IMR-90 (cell line): ENCODE measurements at regions not wholly inside any gene's neighbourhood (a gene's known extent, or its start where the extent isn't known, plus 50 kb on each side); places are given as distances from the start of the nearest gene placed in this dataset.

ENCODE experiments used
- ATAC-seq: fragments of 200-7000 bp; cut with Tn5 transposase; 2 replicates; pipeline ENCODE4 v1.9.1; 2020; ENCODE audit warnings: low read depth, mild to moderate bottlenecking, moderate library complexity
- BruUV-seq: library from RNA; stranded (reverse); fragments of 400-500 nt; replicated peaks from 2 replicates; lab custom pipeline; 2021; lab: Mats Ljungman, UMichigan
- CTCF ChIA-PET: fragments of 300-600 bp; formaldehyde crosslinking; extraction: SDS; loops from one replicate; lab custom pipeline; 2021; ENCODE audit warnings: antibody characterized with exemption; lab: Yijun Ruan, JAX
- POLR2A ChIA-PET: fragments of 300-600 bp; sonication (Branson Sonifier 250); formaldehyde crosslinking; loops from one replicate; lab custom pipeline; 2022; ENCODE audit warnings: antibody characterized with exemption; ENCODE audit not compliant: unreplicated experiment; lab: Charles Lee
- DNase-seq: peaks from one replicate; pipeline ENCODE4 v3.0.0; 2013
- H2AFZ ChIP-seq: replicated peaks from 2 replicates; pipeline ENCODE3; 2013; ENCODE audit warnings: low read length, mild to moderate bottlenecking; ENCODE audit not compliant: poor library complexity
- H2AK5ac ChIP-seq: 2 replicates; pipeline ENCODE4 v1.6.1; 2013; ENCODE audit warnings: low read depth, low read length, inconsistent platforms
- H2AK9ac ChIP-seq: replicated peaks from 2 replicates; pipeline ENCODE3; 2013; ENCODE audit warnings: mild to moderate bottlenecking, low read depth, low read length, moderate library complexity; ENCODE audit not compliant: poor library complexity
- H2BK120ac ChIP-seq: 2 replicates; pipeline ENCODE4 v1.6.1; 2013; ENCODE audit warnings: low read depth, low read length, inconsistent platforms
- H2BK15ac ChIP-seq: 3 replicates; pipeline ENCODE4 v1.6.1; 2013; ENCODE audit warnings: low read depth, low read length, inconsistent platforms
- H2BK20ac ChIP-seq: 2 replicates; pipeline ENCODE4 v1.6.1; 2013; ENCODE audit warnings: low read depth, mild to moderate bottlenecking, inconsistent platforms, low read length, moderate library complexity
- H2BK5ac ChIP-seq: 2 replicates; pipeline ENCODE4 v1.6.1; 2013; ENCODE audit warnings: mild to moderate bottlenecking, low read depth, low read length, inconsistent platforms; ENCODE audit not compliant: poor library complexity, severe bottlenecking
- H3K14ac ChIP-seq: replicated peaks from 2 replicates; pipeline ENCODE4 v1.6.1; 2013; ENCODE audit warnings: low read depth, low read length, inconsistent platforms
- H3K18ac ChIP-seq: 2 replicates; pipeline ENCODE4 v1.6.1; 2013; ENCODE audit warnings: low read depth, low read length, control low read depth
- H3K23ac ChIP-seq: 2 replicates; pipeline ENCODE4 v1.6.1; 2013; ENCODE audit warnings: low read depth, low read length, inconsistent platforms
- H3K27ac ChIP-seq: 2 replicates; pipeline ENCODE4 v1.5.1; 2013; ENCODE audit warnings: mild to moderate bottlenecking, control low read depth, low read length; ENCODE audit not compliant: insufficient read depth
- H3K27me3 ChIP-seq: 2 replicates; pipeline ENCODE4 v1.6.1; 2013; ENCODE audit warnings: low read length; ENCODE audit not compliant: control insufficient read depth, insufficient read depth
- H3K36me3 ChIP-seq: 2 replicates; pipeline ENCODE4 v1.6.1; 2013; ENCODE audit warnings: low read length, mixed read lengths; ENCODE audit not compliant: control insufficient read depth, insufficient read depth
- H3K4ac ChIP-seq: 2 replicates; pipeline ENCODE4 v1.6.1; 2013; ENCODE audit warnings: low read depth, low read length, inconsistent platforms
- H3K4me1 ChIP-seq: 2 replicates; pipeline ENCODE4 v1.6.1; 2013; ENCODE audit warnings: low read length, mixed read lengths; ENCODE audit not compliant: control insufficient read depth, insufficient read depth
- H3K4me2 ChIP-seq: 2 replicates; pipeline ENCODE4 v1.6.1; 2013; ENCODE audit warnings: low read depth, mild to moderate bottlenecking, control low read depth, low read length, moderate library complexity
- H3K4me3 ChIP-seq: 2 replicates; pipeline ENCODE4 v1.5.1; 2013; ENCODE audit warnings: low read depth, mild to moderate bottlenecking, control low read depth, low read length, moderate library complexity; ENCODE audit not compliant: insufficient read depth
- H3K56ac ChIP-seq: 2 replicates; pipeline ENCODE4 v1.6.1; 2013; ENCODE audit warnings: low read length, inconsistent platforms; ENCODE audit not compliant: insufficient read depth; ENCODE audit errors: extremely low read depth
- H3K79me1 ChIP-seq, 2 experiments: 2 replicates each; pipeline ENCODE4 v1.6.1; 2013; ENCODE audit warnings: low read length in 2 of 2, inconsistent platforms in 1 of 2, low read depth in 1 of 2
- H3K9ac ChIP-seq: 2 replicates; pipeline ENCODE4 v1.6.1; 2013; ENCODE audit warnings: low read depth, low read length, control low read depth
- H3K9me1 ChIP-seq: 2 replicates; pipeline ENCODE4 v1.6.1; 2013; ENCODE audit warnings: low read length, inconsistent platforms; ENCODE audit not compliant: insufficient read depth
- H3K9me3 ChIP-seq: 2 replicates; pipeline ENCODE4 v1.6.1; 2013; ENCODE audit warnings: low read length; ENCODE audit not compliant: control insufficient read depth, insufficient read depth
- H4K20me1 ChIP-seq: 2 replicates; pipeline ENCODE4 v1.6.1; 2013; ENCODE audit warnings: low read length, inconsistent platforms; ENCODE audit not compliant: insufficient read depth
- H4K5ac ChIP-seq: 2 replicates; pipeline ENCODE4 v1.6.1; 2013; ENCODE audit warnings: mild to moderate bottlenecking, low read depth, low read length, control low read depth
- H4K8ac ChIP-seq, 2 experiments: 2 replicates each; pipeline ENCODE4 v1.6.1; 2013; ENCODE audit warnings: low read depth in 2 of 2, low read length in 2 of 2, control low read depth in 1 of 2, inconsistent platforms in 1 of 2
- H4K91ac ChIP-seq: 2 replicates; pipeline ENCODE4 v1.6.1; 2013; ENCODE audit warnings: low read depth, low read length, inconsistent platforms; ENCODE audit not compliant: insufficient read depth
- BHLHE40 ChIP-seq: fragments of 150-350 bp; IDR thresholded peaks from 2 replicates; pipeline ENCODE4 v1.6.1; 2016; ENCODE audit warnings: mild to moderate bottlenecking, low read depth, low read length
- CEBPB ChIP-seq: IDR thresholded peaks from 2 replicates; pipeline ENCODE4 v1.6.1; 2012; ENCODE audit warnings: low read depth, low read length, improper control_type of control experiment
- CTCF ChIP-seq: conservative IDR thresholded peaks from 2 replicates; pipeline ENCODE4 v1.5.1; 2012; ENCODE audit warnings: mild to moderate bottlenecking, low read depth, low read length, improper control_type of control experiment
- MAFK ChIP-seq: IDR thresholded peaks from 2 replicates; pipeline ENCODE4 v1.6.1; 2012; ENCODE audit warnings: low read depth, low read length, improper control_type of control experiment
- MXI1 ChIP-seq: IDR thresholded peaks from 2 replicates; pipeline ENCODE4 v1.6.1; 2012; ENCODE audit warnings: low read depth, mild to moderate bottlenecking, low read length, moderate library complexity, borderline replicate concordance
- NFE2L2 ChIP-seq: fragments of 150-350 bp; IDR thresholded peaks from 2 replicates; pipeline ENCODE4 v1.6.1; 2016; ENCODE audit warnings: low read depth, mild to moderate bottlenecking, low read length
- POLR2A ChIP-seq: IDR thresholded peaks from 2 replicates; pipeline ENCODE4 v1.6.1; 2012; ENCODE audit warnings: mild to moderate bottlenecking, low read depth, low read length
- RAD21 ChIP-seq: IDR thresholded peaks from 2 replicates; pipeline ENCODE4 v1.6.1; 2012; ENCODE audit warnings: low read length, improper control_type of control experiment
- RCOR1 ChIP-seq: IDR thresholded peaks from 2 replicates; pipeline ENCODE4 v1.6.1; 2012; ENCODE audit warnings: mild to moderate bottlenecking, low read length, improper control_type of control experiment; ENCODE audit not compliant: insufficient replicate concordance
- RFX5 ChIP-seq: IDR thresholded peaks from 2 replicates; pipeline ENCODE4 v1.8.0; 2012; ENCODE audit warnings: low read depth, mild to moderate bottlenecking, low read length, moderate library complexity
- SMC3 ChIP-seq: fragments of 150-350 bp; IDR thresholded peaks from 2 replicates; pipeline ENCODE4 v1.6.1; 2016; ENCODE audit warnings: low read depth, mild to moderate bottlenecking, antibody characterized with exemption, low read length, moderate library complexity
- USF2 ChIP-seq: fragments of 150-350 bp; IDR thresholded peaks from 2 replicates; pipeline ENCODE4 v1.6.1; 2017; ENCODE audit warnings: mild to moderate bottlenecking, antibody characterized with exemption, low read length, low read depth
- WGBS, 2 experiments: methylation state at CpG; one replicate each; pipeline versions ENCODE4 v1.1.5 to v1.1.7; 2013; ENCODE audit warnings: missing lambda C conversion rate in 2 of 2; ENCODE audit not compliant: insufficient read length in 1 of 2; ENCODE audit errors: extremely low coverage in 2 of 2; 5-methylcytosine and 5-hydroxymethylcytosine counted together
- dilution Hi-C: fragments of 300-500 bp; cut with HindIII; formaldehyde crosslinking; loops from one replicate; pipeline ENCODE4 v1.14.3; 2018; ENCODE audit warnings: low sequenced_read_pairs; ENCODE audit not compliant: unreplicated experiment
- in situ Hi-C: fragments of 300-500 bp; cut with MboI; formaldehyde crosslinking; loops from 3 replicates; pipeline ENCODE4 v1.14.3; 2019; ENCODE audit warnings: low sequenced_read_pairs, inconsistent platforms, mixed read lengths
- intact Hi-C: fragments of 100-400 bp; cut with micrococcal nuclease; formaldehyde crosslinking; loops from 2 replicates; pipeline ENCODE4 v1.10.0; 2022

- Histone ChIP-seq H3K27me3 (no peaks in the 10 kb centered on the region), H2BK15ac (no peak overlapping the region), H3K9ac (no peak overlapping the region), H4K20me1 (no peaks in the 10 kb centered on the region), H2BK120ac (no peak overlapping the region), H3K36me3 (no peaks in the 10 kb centered on the region), H3K27ac (no peak overlapping the region), H3K14ac (no peak overlapping the region), H3K23ac (no peak overlapping the region), H3K4ac (no peak overlapping the region), H3K4me3 (no peak overlapping the region), H2AK9ac (no peak overlapping the region), H2BK5ac (no peak overlapping the region), H4K5ac (no peak overlapping the region), H4K8ac (no peak overlapping the region), H3K9me1 (no peaks in the 10 kb centered on the region), H3K4me2 (no peak overlapping the region), H4K91ac (no peak overlapping the region), H3K4me1 (no peaks in the 10 kb centered on the region), H2AFZ (no peak overlapping the region), H2AK5ac (no peak overlapping the region), H3K9me3 (peaks cover 2% of the 10 kb centered on the region), H3K56ac (no peak overlapping the region), H3K18ac (no peak overlapping the region), H2BK20ac (no peak overlapping the region), H3K79me1 (no peaks in the 10 kb centered on the region)
- in situ Hi-C loops: no loop called here
- no TSS peak for BruUV-seq
- TF ChIP-seq SMC3: no peak
- no peak for TF ChIP-seq RAD21
- TF ChIP-seq CEBPB: no peak
- no peak for TF ChIP-seq POLR2A
- no peak for TF ChIP-seq BHLHE40
- TF ChIP-seq CTCF: no peak
- no peak for TF ChIP-seq RCOR1
- TF ChIP-seq NFE2L2: no peak
- no peak for TF ChIP-seq MXI1
- TF ChIP-seq MAFK: no peak
- no peak for TF ChIP-seq RFX5
- no peak for TF ChIP-seq USF2
- WGBS, 2 experiments: no CpG with 5 or more reads among the region's 3 CpGs
- dilution Hi-C loops: no loop called here
- POLR2A ChIA-PET: no interaction called here
- DNase-seq (no peak), ATAC-seq (no peak)
- intact Hi-C loops: no loop called here
- CTCF ChIA-PET: no interaction called here
Observed at GRCh38 chr5:167001246-167001645, 1290.2 kb upstream of the WWC1 start.
